Psoas muscle (tissue), 7 donors: ENCODE measurements at regions not wholly inside any gene's neighbourhood (a gene's known extent, or its start where the extent isn't known, plus 50 kb on each side); places are given as distances from the start of the nearest gene placed in this dataset.

ENCODE experiments used
- ATAC-seq, 4 donors: fragments of 200-7000 bp; cut with Tn5 transposase; one replicate each; pipeline ENCODE4 v1.9.1; 2020; ENCODE audit warnings: moderate library complexity in 3 of 4, mild to moderate bottlenecking in 2 of 4
- DNase-seq, 2 donors: peaks; one replicate each; pipeline ENCODE4 v3.0.0-alpha.2; 2020
- H3K27ac ChIP-seq: fragments of 200-600 bp; one replicate; pipeline ENCODE4 v1.8.0; 2022
- H3K27me3 ChIP-seq, 3 donors: fragments of 200-600 bp in 1 of 3; one replicate each; pipeline versions ENCODE4 v1.6.1 to v1.8.0; 2013 to 2022; ENCODE audit warnings: low read length in 2 of 3, mild to moderate bottlenecking in 2 of 3, moderate library complexity in 1 of 3; ENCODE audit not compliant: insufficient read depth in 3 of 3
- H3K36me3 ChIP-seq, 2 donors: fragments of 200-600 bp in 1 of 2; one replicate each; pipeline versions ENCODE4 v1.6.1 to v1.8.0; 2013 to 2022; ENCODE audit warnings: low read depth in 1 of 2, mild to moderate bottlenecking in 1 of 2, moderate library complexity in 1 of 2; ENCODE audit not compliant: insufficient read depth in 1 of 2
- H3K4me1 ChIP-seq: fragments of 200-600 bp; one replicate; pipeline ENCODE4 v1.8.0; 2022
- H3K4me3 ChIP-seq: fragments of 200-600 bp; one replicate; pipeline ENCODE4 v1.8.0; 2022; ENCODE audit warnings: mild to moderate bottlenecking
- H3K9me3 ChIP-seq: fragments of 200-600 bp; one replicate; pipeline ENCODE4 v1.8.0; 2022
- CTCF ChIP-seq: fragments of 200-600 bp; IDR thresholded peaks from one replicate; pipeline ENCODE4 v1.8.0; 2022; ENCODE audit warnings: antibody characterized with exemption
- WGBS, 3 donors: extraction: QIAGEN DNeasy Blood & Tissue Kit; methylation state at CpG; one replicate each; pipeline versions ENCODE4 v1.1.6 to v1.1.7; 2013; 5-methylcytosine and 5-hydroxymethylcytosine counted together
- intact Hi-C, 2 donors: fragments of 100-400 bp; cut with DNase I; formaldehyde crosslinking; loops; one replicate each; pipeline versions ENCODE4 v1.11.0 to v1.14.2; 2022
- donor health status: healthy with polysubstance abuse.
- donor health status: DM: no; HTN: no; CAD: no; lungs with moderate emphysema.
- donor health status: Bipolar disorder and iron deficiency.
- donor health status: healthy.
- donor health status: DM: yes; HTN: yes; CAD: no.
- donor health status: DM: no; HTN: no; CAD: no.
- donor health status: DM: yes; HTN: yes; CAD: no.

- no peaks in the 10 kb centered on the region for H3K4me1 ChIP-seq
- H3K9me3 ChIP-seq = no peaks in the 10 kb centered on the region
- no peak for DNase-seq
- H3K27ac ChIP-seq = no peak overlapping the region
- ATAC-seq = no peak
- no peak overlapping the region for H3K4me3 ChIP-seq
- no peak for TF ChIP-seq CTCF
- 58 to 72% (median 71%) methylated on average over 5 of the region's 5 CpGs for WGBS, 3 donors
- no peaks in the 10 kb centered on the region for H3K27me3 ChIP-seq
- H3K36me3 ChIP-seq = no peaks in the 10 kb centered on the region
- intact Hi-C loops = no loop called here
Observed at GRCh38 chr6:84421031-84421430, 193.6 kb upstream of the CEP162 start.

GRCh38 chr6:84417260-84417659, 189.8 kb upstream of the CEP162 start:
- TF ChIP-seq CTCF = no peak
- no peaks in the 10 kb centered on the region for H3K4me1 ChIP-seq
- intact Hi-C loops = no loop called here
- H3K27me3 ChIP-seq = no peaks in the 10 kb centered on the region
- no peak for DNase-seq
- H3K36me3 ChIP-seq = no peaks in the 10 kb centered on the region
- H3K4me3 ChIP-seq = no peak overlapping the region
- H3K27ac ChIP-seq = no peak overlapping the region
- no peaks in the 10 kb centered on the region for H3K9me3 ChIP-seq
- 71 to 83% (median 76%) methylated on average over 3 of the region's 3 CpGs for WGBS, 3 donors
- no peak for ATAC-seq

- H3K27ac ChIP-seq = no peak overlapping the region
- no peak for TF ChIP-seq CTCF
- no peaks in the 10 kb centered on the region for H3K4me1 ChIP-seq
- H3K4me3 ChIP-seq = no peak overlapping the region
- no peaks in the 10 kb centered on the region for H3K36me3 ChIP-seq
- ATAC-seq (no peak), DNase-seq (no peak)
- WGBS, 3 donors = 63 to 75% (median 74%) methylated on average over 2 of the region's 2 CpGs
- H3K27me3 ChIP-seq = no peaks in the 10 kb centered on the region
- no peaks in the 10 kb centered on the region for H3K9me3 ChIP-seq
- intact Hi-C loops = no loop called here
Observed at GRCh38 chr6:84416043-84416657, 188.7 kb upstream of the CEP162 start.

- H3K4me3 ChIP-seq = no peak overlapping the region
- H3K36me3 ChIP-seq = no peaks in the 10 kb centered on the region
- 47 to 52% (median 48%) methylated on average over 6 of the region's 6 CpGs for WGBS, 3 donors
- H3K4me1 ChIP-seq = no peaks in the 10 kb centered on the region
- H3K27me3 ChIP-seq = no peaks in the 10 kb centered on the region
- no peak overlapping the region for H3K27ac ChIP-seq
- no peaks in the 10 kb centered on the region for H3K9me3 ChIP-seq
- intact Hi-C loops = no loop called here
- no peak for DNase-seq
- TF ChIP-seq CTCF = no peak
- ATAC-seq = no peak
Observed at GRCh38 chr6:84415517-84415916, 188.1 kb upstream of the CEP162 start.

GRCh38 chr6:84415068-84415467, 187.6 kb upstream of the CEP162 start:
- H3K27ac ChIP-seq = no peak overlapping the region
- TF ChIP-seq CTCF = no peak
- DNase-seq = no peak
- 31 to 43% (median 39%) methylated on average over 2 of the region's 2 CpGs for WGBS, 3 donors
- no peaks in the 10 kb centered on the region for H3K9me3 ChIP-seq
- H3K4me3 ChIP-seq = no peak overlapping the region
- H3K27me3 ChIP-seq = no peaks in the 10 kb centered on the region
- intact Hi-C loops = no loop called here
- no peak for ATAC-seq
- H3K36me3 ChIP-seq = no peaks in the 10 kb centered on the region
- no peaks in the 10 kb centered on the region for H3K4me1 ChIP-seq
